HL-60 (cell line): ENCODE measurements at regions not wholly inside any gene's neighbourhood (a gene's known extent, or its start where the extent isn't known, plus 50 kb on each side); places are given as distances from the start of the nearest gene placed in this dataset.
"Not testable (repeated sequence)": the region's sequence is repeated elsewhere in the genome, so short reads cannot be mapped to it uniquely, and the experiment has no call there.

Experiments
- DNase-seq, 2 experiments: peaks; one replicate each; pipeline ENCODE4 v3.0.0-alpha.2; 2010 to 2020; ENCODE audit warnings: low read depth in 1 of 2, low spot score in 1 of 2
- H3K27ac ChIP-seq: fragments of 250-450 bp; sonication (Bioruptor Pico); replicated peaks from 2 replicates; pipeline ENCODE4 v1.5.1; 2020; ENCODE audit warnings: mild to moderate bottlenecking, moderate library complexity
- H3K27me3 ChIP-seq: fragments of 250-450 bp; sonication (Bioruptor Pico); 2 replicates; pipeline ENCODE4 v1.5.1; 2021; ENCODE audit warnings: mild to moderate bottlenecking, moderate library complexity; ENCODE audit not compliant: insufficient read depth, poor library complexity, severe bottlenecking
- H3K4me3 ChIP-seq: replicated peaks from 2 replicates; pipeline ENCODE4 v1.5.1; 2011; ENCODE audit warnings: mild to moderate bottlenecking, control low read depth, low read length; ENCODE audit not compliant: insufficient read depth
- CTCF ChIP-seq: IDR thresholded peaks from one replicate; pipeline ENCODE4 v1.5.1; 2011; ENCODE audit warnings: low read length, control low read depth, inconsistent platforms; ENCODE audit not compliant: insufficient read depth
- GABPA ChIP-seq: IDR thresholded peaks from 2 replicates; pipeline ENCODE4 v1.6.1; 2012; ENCODE audit warnings: low read depth
- POLR2AphosphoS5 ChIP-seq: IDR thresholded peaks from 2 replicates; pipeline ENCODE4 v1.6.1; 2012; ENCODE audit warnings: low read depth
- REST ChIP-seq: IDR thresholded peaks from 2 replicates; pipeline ENCODE4 v1.6.1; 2012; ENCODE audit warnings: low read depth; ENCODE audit not compliant: insufficient replicate concordance
- SPI1 ChIP-seq: IDR thresholded peaks from 2 replicates; pipeline ENCODE4 v1.6.1; 2012; ENCODE audit warnings: low read depth, mild to moderate bottlenecking, borderline replicate concordance

GRCh38 chr13:22929381-22930126 lies 251.2 kb upstream of the SGCG start:
- TF ChIP-seq SPI1 (no peak), CTCF (no peak), GABPA (no peak), POLR2AphosphoS5 (no peak), REST (no peak)
- H3K27me3 ChIP-seq, result peaks cover 20% of the 10 kb centered on the region
- H3K27ac ChIP-seq, result no peak overlapping the region
- H3K4me3 ChIP-seq, result no peak overlapping the region
- no peak for DNase-seq

- Histone ChIP-seq H3K27me3 (peaks cover 11% of the 10 kb centered on the region), H3K4me3 (no peak overlapping the region), H3K27ac (no peak overlapping the region)
- no peak for TF ChIP-seq REST
- no peak for TF ChIP-seq POLR2AphosphoS5
- TF ChIP-seq SPI1, result no peak
- TF ChIP-seq CTCF, result no peak
- no peak for TF ChIP-seq GABPA
- DNase-seq, result no peak
Observed at GRCh38 chr13:22931576-22931975, 249.2 kb upstream of the SGCG start.

GRCh38 chr13:22932632-22933412 lies 248.0 kb upstream of the SGCG start:
- not testable (repeated sequence) for H3K4me3 ChIP-seq, DNase-seq, H3K27me3 ChIP-seq, H3K27ac ChIP-seq

GRCh38 chr13:22933571-22934181 lies 247.1 kb upstream of the SGCG start:
- DNase-seq, result no peak
- no peak for TF ChIP-seq CTCF
- TF ChIP-seq POLR2AphosphoS5, result no peak
- no peak for TF ChIP-seq GABPA
- TF ChIP-seq REST, result no peak
- TF ChIP-seq SPI1, result no peak
- no peak overlapping the region for H3K4me3 ChIP-seq

More at GRCh38 chr13:22933571-22934181, 247.1 kb upstream of the SGCG start:
- H3K27ac ChIP-seq, result no peak overlapping the region
- peaks cover 2% of the 10 kb centered on the region for H3K27me3 ChIP-seq
